Mesenteric fat pad (tissue), 1 donor: ENCODE measurements at regions not wholly inside any gene's neighbourhood (a gene's known extent, or its start where the extent isn't known, plus 50 kb on each side); places are given as distances from the start of the nearest gene placed in this dataset.
"Not testable (repeated sequence)": the region's sequence is repeated elsewhere in the genome, so short reads cannot be mapped to it uniquely, and the experiment has no call there.

Experiments
- DNase-seq: peaks from one replicate; pipeline ENCODE4 v3.0.0-alpha.2; 2020; ENCODE audit warnings: low spot score
- donor health status: DM: yes; HTN: yes; CAD: no.

GRCh38 chr4:66564901-66565651 is 894.8 kb upstream of the EPHA5 start:
- no peak for DNase-seq

GRCh38 chr4:66562276-66562806 is 892.1 kb upstream of the EPHA5 start:
- no peak for DNase-seq

- not testable (repeated sequence) for DNase-seq
Observed at GRCh38 chr4:66561465-66562053, 891.3 kb upstream of the EPHA5 start.

DNA sequence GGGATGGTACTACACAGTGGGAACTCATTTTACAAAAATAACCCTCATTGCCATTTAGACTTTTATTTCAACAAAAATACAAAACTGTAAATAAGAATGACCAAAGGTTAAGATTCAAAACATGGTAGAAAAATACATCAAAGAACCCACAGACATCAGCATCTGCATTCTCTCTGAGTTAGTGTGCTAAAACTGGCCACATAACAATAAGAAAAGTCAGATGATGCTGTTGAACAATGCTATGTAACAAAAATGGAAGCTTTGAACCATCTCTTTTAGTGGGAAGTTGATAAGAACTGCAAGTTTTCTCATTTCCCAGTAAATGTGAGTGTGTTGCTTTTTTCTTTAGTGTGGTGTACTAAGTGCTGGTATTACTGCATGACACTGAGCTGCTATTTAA is 888.4 kb upstream of the EPHA5 start:
- DNase-seq: no peak

GRCh38 chr4:66556651-66557278 is 886.5 kb upstream of the EPHA5 start:
- no peak for DNase-seq

- no peak for DNase-seq
Observed at GRCh38 chr4:66555301-66555700, 885.0 kb upstream of the EPHA5 start.

- no peak for DNase-seq
Observed at GRCh38 chr4:66554826-66555225, 884.5 kb upstream of the EPHA5 start.

GRCh38 chr4:66545301-66545700 is 875.0 kb upstream of the EPHA5 start:
- DNase-seq: not testable (repeated sequence)

DNA sequence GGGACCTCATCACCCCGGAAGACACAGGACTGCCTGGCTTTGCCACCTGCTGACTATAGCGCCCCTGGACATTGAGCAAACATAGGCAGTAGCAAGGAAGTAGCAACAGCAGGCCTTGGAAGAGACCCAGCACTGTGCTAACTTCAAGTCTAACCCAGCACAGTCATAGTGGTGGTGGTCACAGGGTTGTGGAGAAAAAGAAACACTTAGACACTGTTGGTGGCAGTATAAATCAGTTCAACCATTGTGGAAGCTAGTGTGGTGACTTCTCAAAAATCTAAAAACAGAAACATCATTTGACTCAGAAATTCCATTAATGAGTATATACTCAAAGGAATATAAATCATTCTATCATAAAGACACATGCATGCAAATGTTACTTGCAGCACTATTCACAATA is 874.0 kb upstream of the EPHA5 start:
- DNase-seq: no peak

- no peak for DNase-seq
Observed at GRCh38 chr4:66539745-66540144, 869.5 kb upstream of the EPHA5 start.

DNA sequence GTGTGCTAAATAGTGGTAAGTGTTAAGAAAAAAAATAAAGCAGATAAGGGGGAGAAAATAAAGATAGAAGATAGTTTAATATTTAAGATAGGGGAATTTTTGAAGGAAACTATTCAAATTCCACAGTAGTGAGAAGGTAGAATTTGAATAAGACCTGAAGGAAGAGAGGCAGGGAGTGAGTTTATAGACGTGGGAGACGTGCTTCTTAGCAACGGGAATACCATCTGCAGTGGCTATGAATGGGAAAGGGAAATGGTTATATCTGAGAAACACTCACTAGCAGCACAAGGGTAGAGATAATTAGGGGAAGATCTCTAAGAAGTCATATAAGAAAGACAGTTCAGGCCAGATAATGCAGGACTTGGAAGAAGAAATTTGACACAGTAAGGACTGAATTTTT is 854.5 kb upstream of the EPHA5 start:
- DNase-seq: no peak

DNA sequence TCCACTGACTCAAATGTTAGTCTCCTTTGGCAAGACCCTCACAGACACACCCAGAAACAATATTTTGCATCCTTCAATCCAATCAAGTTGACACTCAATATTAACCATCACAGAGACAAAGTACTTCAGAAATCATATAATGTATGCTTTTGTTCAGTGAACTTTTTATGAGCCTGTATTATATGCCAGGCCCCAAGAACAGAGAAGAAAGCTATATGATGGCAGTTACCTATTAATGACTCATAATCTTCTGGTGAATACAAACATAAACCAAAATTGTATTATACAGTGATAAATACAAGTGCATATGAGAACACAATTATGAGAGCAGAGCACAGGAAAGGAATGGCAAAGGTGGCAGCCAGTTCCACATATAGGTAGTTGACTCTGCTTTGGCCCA is 852.0 kb upstream of the EPHA5 start:
- DNase-seq: no peak

DNA sequence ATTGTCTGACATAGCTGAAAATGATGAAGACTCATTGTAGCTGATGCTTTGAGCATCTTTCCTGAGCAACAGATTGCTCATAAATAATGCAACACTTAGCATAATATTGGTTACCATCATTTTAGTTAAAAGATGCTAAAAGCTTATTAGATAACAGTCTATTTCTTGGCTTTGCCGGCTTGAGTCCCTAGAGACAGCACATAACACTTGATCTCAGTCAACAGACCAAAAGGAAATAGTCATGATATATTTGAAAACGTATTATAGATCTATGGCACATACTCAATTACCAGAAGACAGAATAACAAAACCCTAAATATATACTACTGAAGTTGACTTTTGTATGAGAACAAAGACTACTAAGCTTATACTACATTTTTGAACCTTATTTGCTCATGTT is 846.7 kb upstream of the EPHA5 start:
- DNase-seq: no peak

GRCh38 chr4:66506985-66507384 is 836.7 kb upstream of the EPHA5 start:
- no peak for DNase-seq

- no peak for DNase-seq
Observed at GRCh38 chr4:66501997-66502396, 831.7 kb upstream of the EPHA5 start.

- no peak for DNase-seq
Observed at GRCh38 chr4:66490729-66491128, 820.4 kb upstream of the EPHA5 start.

DNA sequence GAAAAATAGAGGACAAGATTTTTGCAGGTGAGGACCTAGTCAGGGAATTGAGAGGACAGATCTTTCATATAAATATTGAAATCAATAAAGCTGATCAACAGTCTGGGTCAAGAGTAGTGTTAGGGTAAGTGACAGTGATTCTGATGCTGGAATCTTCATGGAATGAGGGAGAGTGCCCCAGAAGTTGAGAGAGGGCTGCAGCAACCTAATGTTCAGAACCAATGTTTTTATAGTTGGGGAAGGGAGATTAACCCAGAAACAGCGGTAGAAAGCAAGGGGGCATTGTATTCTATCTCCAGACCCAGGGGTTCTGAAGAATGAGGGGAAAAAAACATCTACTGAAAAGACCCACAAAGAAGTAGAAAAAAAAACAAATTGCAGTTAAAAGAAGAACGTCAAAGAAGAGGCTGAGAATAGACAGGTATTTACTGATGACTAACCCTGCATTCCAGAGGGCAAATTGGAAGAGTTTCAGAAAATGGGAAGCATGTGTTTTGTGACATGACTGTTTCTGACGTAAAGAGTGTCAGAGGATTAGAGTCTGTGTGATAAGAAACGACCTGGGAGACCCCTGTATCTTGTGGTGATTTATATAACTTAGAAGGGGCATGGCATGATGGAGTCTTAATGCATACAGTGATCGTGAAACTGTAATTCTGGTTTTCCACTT is 819.6 kb upstream of the EPHA5 start:
- no peak for DNase-seq

GRCh38 chr4:66489370-66489769 is 819.1 kb upstream of the EPHA5 start:
- DNase-seq: no peak

DNA sequence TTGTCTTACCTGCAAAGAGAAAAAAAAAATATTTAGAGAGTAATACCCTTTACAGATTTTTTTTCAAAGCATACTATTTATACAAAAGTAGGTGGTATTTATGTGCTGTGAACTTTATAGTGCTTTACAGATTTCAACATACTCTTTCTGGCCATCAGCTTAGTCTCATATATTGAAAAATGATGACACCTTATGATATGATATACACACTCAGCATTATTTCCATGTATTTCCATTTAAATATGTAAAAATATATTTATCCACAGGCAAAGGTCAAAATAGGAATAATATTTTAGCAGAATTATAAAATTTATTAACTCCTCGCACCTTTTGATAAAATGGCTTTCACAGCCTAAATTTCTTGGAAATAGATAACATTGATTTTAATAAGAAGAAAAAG is 815.8 kb upstream of the EPHA5 start:
- no peak for DNase-seq

GRCh38 chr4:66482186-66482585 is 811.9 kb upstream of the EPHA5 start:
- DNase-seq: no peak

DNA sequence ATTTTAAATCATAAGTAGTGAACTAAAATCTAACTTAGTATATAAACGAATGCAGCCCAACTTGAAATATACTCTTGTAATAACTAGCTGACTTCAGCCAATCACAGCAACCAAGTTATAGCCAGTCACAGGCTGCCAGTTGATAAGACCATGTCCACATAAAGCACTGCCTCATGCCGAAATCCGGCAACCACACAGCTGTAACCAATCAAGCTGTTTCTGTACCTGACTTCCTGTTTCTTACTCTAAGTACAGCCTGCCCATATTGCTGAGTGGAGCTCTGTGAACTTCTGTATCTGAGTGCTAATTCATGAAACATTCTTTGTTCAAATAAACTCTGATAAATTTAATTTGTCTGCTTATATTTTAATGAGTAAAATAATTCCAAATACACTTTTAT is 805.3 kb upstream of the EPHA5 start:
- DNase-seq: no peak

- no peak for DNase-seq
Observed at GRCh38 chr4:66465111-66465510, 794.8 kb upstream of the EPHA5 start.
